Neuronal stem cell (in vitro differentiated cells): ENCODE measurements at regions not wholly inside any gene's neighbourhood (a gene's known extent, or its start where the extent isn't known, plus 50 kb on each side); places are given as distances from the start of the nearest gene placed in this dataset.

Experiments used
- DNase-seq: peaks from one replicate; pipeline ENCODE4 v3.0.0-alpha.2; 2013; ENCODE audit warnings: low spot score
- H2AFZ ChIP-seq: one replicate; pipeline ENCODE4 v1.6.1; 2013; ENCODE audit warnings: mild to moderate bottlenecking, low read length, inconsistent platforms
- H2AK5ac ChIP-seq: 2 replicates; pipeline ENCODE4 v1.6.1; 2013; ENCODE audit warnings: low read depth, mild to moderate bottlenecking, inconsistent platforms, low read length, moderate library complexity, mixed read lengths
- H2BK120ac ChIP-seq: 2 replicates; pipeline ENCODE4 v1.6.1; 2013; ENCODE audit warnings: low read depth, mild to moderate bottlenecking, inconsistent platforms, low read length, moderate library complexity, mixed read lengths
- H2BK12ac ChIP-seq: one replicate; pipeline ENCODE4 v1.6.1; 2013; ENCODE audit warnings: low read length, inconsistent platforms
- H2BK15ac ChIP-seq: 2 replicates; pipeline ENCODE4 v1.6.1; 2013; ENCODE audit warnings: mild to moderate bottlenecking, low read length, inconsistent platforms, mixed read lengths
- H2BK5ac ChIP-seq: one replicate; pipeline ENCODE4 v1.6.1; 2013; ENCODE audit warnings: inconsistent platforms, mild to moderate bottlenecking, low read length, moderate library complexity
- H3K14ac ChIP-seq: one replicate; pipeline ENCODE4 v1.6.1; 2013; ENCODE audit warnings: low read length, inconsistent platforms
- H3K18ac ChIP-seq: 2 replicates; pipeline ENCODE4 v1.6.1; 2013; ENCODE audit warnings: low read length, inconsistent platforms
- H3K23ac ChIP-seq: 2 replicates; pipeline ENCODE4 v1.6.1; 2013; ENCODE audit warnings: low read depth, mild to moderate bottlenecking, mixed read lengths, low read length, inconsistent platforms; ENCODE audit not compliant: poor library complexity
- H3K27ac ChIP-seq: replicated peaks from 3 replicates; pipeline ENCODE4 v1.5.1; 2013; ENCODE audit warnings: low read length, inconsistent platforms
- H3K27me3 ChIP-seq, 3 experiments: 2 replicates each; pipeline ENCODE4 v1.6.1; 2013; ENCODE audit warnings: low read length in 3 of 3, mild to moderate bottlenecking in 2 of 3, inconsistent platforms in 1 of 3, low read depth in 1 of 3, mixed read lengths in 1 of 3, moderate library complexity in 1 of 3; ENCODE audit not compliant: control insufficient read depth in 3 of 3, insufficient read depth in 3 of 3
- H3K36me3 ChIP-seq, 2 donors: replicated peaks in 1 of 2; 2 replicates each; pipeline ENCODE4 v1.6.1; 2013; ENCODE audit warnings: low read length in 2 of 2; ENCODE audit not compliant: control insufficient read depth in 2 of 2, insufficient read depth in 2 of 2
- H3K4ac ChIP-seq: 2 replicates; pipeline ENCODE4 v1.6.1; 2013; ENCODE audit warnings: inconsistent platforms, mild to moderate bottlenecking, low read length, moderate library complexity
- H3K4me1 ChIP-seq, 2 donors: 1 replicate in 1 of 2; 2 replicates in 1 of 2; pipeline ENCODE4 v1.6.1; 2013; ENCODE audit warnings: low read length in 2 of 2, low read depth in 1 of 2; ENCODE audit not compliant: control insufficient read depth in 2 of 2, insufficient read depth in 1 of 2
- H3K4me2 ChIP-seq: one replicate; pipeline ENCODE4 v1.6.1; 2013; ENCODE audit warnings: mild to moderate bottlenecking, low read length, inconsistent platforms; ENCODE audit not compliant: insufficient read depth, poor library complexity, severe bottlenecking
- H3K4me3 ChIP-seq, 2 donors: 2 replicates each; pipeline ENCODE4 v1.5.1; 2013; ENCODE audit warnings: low read length in 2 of 2, mild to moderate bottlenecking in 2 of 2, inconsistent platforms in 1 of 2, moderate library complexity in 1 of 2
- H3K79me1 ChIP-seq: one replicate; pipeline ENCODE4 v1.6.1; 2013; ENCODE audit warnings: low read depth, mild to moderate bottlenecking, inconsistent platforms, low read length, moderate library complexity
- H3K9ac ChIP-seq: one replicate; pipeline ENCODE4 v1.6.1; 2013; ENCODE audit warnings: mild to moderate bottlenecking, low read depth, low read length, inconsistent platforms; ENCODE audit not compliant: poor library complexity
- H3K9me3 ChIP-seq, 2 donors: replicated peaks in 1 of 2; 2 replicates each; pipeline versions ENCODE3 to v1.6.1; 2013; ENCODE audit warnings: low read length in 2 of 2, mild to moderate bottlenecking in 2 of 2, inconsistent platforms in 1 of 2, low read depth in 1 of 2, mixed read lengths in 1 of 2, moderate library complexity in 1 of 2; ENCODE audit not compliant: control insufficient read depth in 2 of 2, insufficient read depth in 1 of 2
- H4K8ac ChIP-seq: one replicate; pipeline ENCODE4 v1.6.1; 2013; ENCODE audit warnings: low read depth, mild to moderate bottlenecking, inconsistent platforms, low read length, moderate library complexity
- H4K91ac ChIP-seq: one replicate; pipeline ENCODE4 v1.6.1; 2013; ENCODE audit warnings: low read length, low read depth, mild to moderate bottlenecking, inconsistent platforms; ENCODE audit not compliant: poor library complexity
- WGBS, 2 donors: extraction: QIAGEN DNeasy Blood & Tissue Kit; methylation state at CpG; one replicate each; pipeline ENCODE4 v1.1.7; 2013; ENCODE audit warnings: missing lambda C conversion rate in 2 of 2, mixed read lengths in 1 of 2; ENCODE audit not compliant: insufficient read length in 2 of 2, insufficient replicate concordance in 1 of 2; ENCODE audit errors: extremely low coverage in 2 of 2; 5-methylcytosine and 5-hydroxymethylcytosine counted together

GRCh38 chr5:4969351-4969750 lies 170.8 kb upstream of the ADAMTS16 start:
- H3K79me1 ChIP-seq = no peaks in the 10 kb centered on the region
- no peak overlapping the region for H3K14ac ChIP-seq
- no peak overlapping the region for H3K27ac ChIP-seq
- H2BK15ac ChIP-seq = no peak overlapping the region
- no peaks in the 10 kb centered on the region for H3K27me3 ChIP-seq
- H3K18ac ChIP-seq = no peak overlapping the region
- H2BK12ac ChIP-seq = no peak overlapping the region
- H2BK120ac ChIP-seq = no peak overlapping the region
- H3K36me3 ChIP-seq = no peaks in the 10 kb centered on the region
- no peak overlapping the region for H2AK5ac ChIP-seq
- H3K4me2 ChIP-seq = no peak overlapping the region
- H3K9ac ChIP-seq = no peak overlapping the region
- DNase-seq = no peak
- H3K9me3 ChIP-seq = no peaks in the 10 kb centered on the region
- H2AFZ ChIP-seq = no peak overlapping the region
- WGBS, 2 donors = no CpG with 5 or more reads among the region's 4 CpGs
- no peak overlapping the region for H3K4me3 ChIP-seq
- peaks cover 0 to 2% of the 10 kb centered on the region in 2 donors for H3K4me1 ChIP-seq
- no peak overlapping the region for H4K91ac ChIP-seq
- no peak overlapping the region for H3K4ac ChIP-seq
- no peak overlapping the region for H2BK5ac ChIP-seq
- no peak overlapping the region for H4K8ac ChIP-seq
- H3K23ac ChIP-seq = no peak overlapping the region

DNA sequence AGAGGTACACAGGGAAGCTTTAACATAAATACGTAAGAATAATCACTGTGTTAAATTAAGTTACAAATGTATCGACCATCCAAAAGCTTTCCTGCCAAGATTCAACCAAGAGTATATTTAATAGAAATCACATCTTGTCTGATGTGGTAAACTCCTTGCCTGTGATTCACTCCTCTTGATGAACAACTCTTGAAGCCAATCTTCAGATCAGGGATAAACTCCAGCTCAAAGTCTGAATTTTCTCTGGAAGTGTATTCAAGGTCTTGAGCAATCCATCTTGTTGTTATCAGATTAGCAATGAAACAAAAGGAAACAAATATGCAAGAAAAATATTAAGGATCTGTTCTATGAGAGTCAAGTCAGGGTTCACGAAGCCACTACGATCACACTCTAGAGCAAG lies 170.0 kb upstream of the ADAMTS16 start:
- H3K4me2 ChIP-seq = no peak overlapping the region
- DNase-seq = no peak
- no peaks in the 10 kb centered on the region for H3K9me3 ChIP-seq
- H3K23ac ChIP-seq = no peak overlapping the region
- no peaks in the 10 kb centered on the region for H3K27me3 ChIP-seq
- no peak overlapping the region for H2AK5ac ChIP-seq
- H3K9ac ChIP-seq = no peak overlapping the region
- no peak overlapping the region for H3K18ac ChIP-seq
- no peak overlapping the region for H2BK12ac ChIP-seq
- H2AFZ ChIP-seq = no peak overlapping the region
- no peak overlapping the region for H2BK120ac ChIP-seq
- peaks cover 0 to 2% of the 10 kb centered on the region in 2 donors for H3K4me1 ChIP-seq
- no CpG with 5 or more reads among the region's 4 CpGs for WGBS, 2 donors
- no peaks in the 10 kb centered on the region for H3K79me1 ChIP-seq
- no peak overlapping the region for H4K8ac ChIP-seq
- no peak overlapping the region for H3K27ac ChIP-seq
- no peak overlapping the region for H2BK5ac ChIP-seq
- H3K14ac ChIP-seq = no peak overlapping the region
- H3K36me3 ChIP-seq = no peaks in the 10 kb centered on the region
- no peak overlapping the region for H3K4ac ChIP-seq
- no peak overlapping the region for H4K91ac ChIP-seq
- H3K4me3 ChIP-seq = no peak overlapping the region
- H2BK15ac ChIP-seq = no peak overlapping the region

GRCh38 chr5:4976902-4977301 lies 163.2 kb upstream of the ADAMTS16 start:
- Histone ChIP-seq H3K79me1 (no peaks in the 10 kb centered on the region), H4K8ac (no peak overlapping the region), H2AK5ac (no peak overlapping the region), H3K4me3 (no peak overlapping the region), H2AFZ (no peak overlapping the region), H2BK120ac (no peak overlapping the region), H2BK12ac (no peak overlapping the region), H2BK15ac (no peak overlapping the region), H3K18ac (no peak overlapping the region), H3K9me3 (no peaks in the 10 kb centered on the region), H3K4me1 (peaks cover 0 to 5% of the 10 kb centered on the region in 2 donors), H3K4ac (no peak overlapping the region), H3K27me3 (no peaks in the 10 kb centered on the region), H3K4me2 (no peak overlapping the region), H3K14ac (no peak overlapping the region), H3K9ac (no peak overlapping the region), H2BK5ac (no peak overlapping the region), H3K27ac (no peak overlapping the region), H3K23ac (no peak overlapping the region), H4K91ac (no peak overlapping the region), H3K36me3 (no peaks in the 10 kb centered on the region)
- DNase-seq = no peak
- no CpG with 5 or more reads among the region's 1 CpG for WGBS, 2 donors

- H3K4ac ChIP-seq = no peak overlapping the region
- H4K91ac ChIP-seq = no peak overlapping the region
- no peak overlapping the region for H2BK120ac ChIP-seq
- no peak overlapping the region for H2AFZ ChIP-seq
- no peaks in the 10 kb centered on the region for H3K9me3 ChIP-seq
- H3K79me1 ChIP-seq = no peaks in the 10 kb centered on the region
- H2AK5ac ChIP-seq = no peak overlapping the region
- WGBS, 2 donors = no CpG with 5 or more reads among the region's 5 CpGs
- H3K18ac ChIP-seq = no peak overlapping the region
- no peak overlapping the region for H3K9ac ChIP-seq
- no peak overlapping the region for H2BK15ac ChIP-seq
- H3K23ac ChIP-seq = no peak overlapping the region
- DNase-seq = no peak
- H3K36me3 ChIP-seq = no peaks in the 10 kb centered on the region
- H2BK12ac ChIP-seq = no peak overlapping the region
- H3K4me1 ChIP-seq = peaks cover 0 to 5% of the 10 kb centered on the region in 2 donors
- no peak overlapping the region for H3K4me2 ChIP-seq
- H4K8ac ChIP-seq = no peak overlapping the region
- no peak overlapping the region for H3K27ac ChIP-seq
- no peaks in the 10 kb centered on the region for H3K27me3 ChIP-seq
- H3K14ac ChIP-seq = no peak overlapping the region
- no peak overlapping the region for H2BK5ac ChIP-seq
- H3K4me3 ChIP-seq = no peak overlapping the region
Observed at GRCh38 chr5:4977416-4978110, 162.6 kb upstream of the ADAMTS16 start.
